Mammary epithelial cell (primary cell): ENCODE measurements at regions not wholly inside any gene's neighbourhood (a gene's known extent, or its start where the extent isn't known, plus 50 kb on each side); places are given as distances from the start of the nearest gene placed in this dataset.

Experiments
- CTCF ChIP-seq, 2 donors: IDR thresholded peaks in 1 of 2; conservative IDR thresholded peaks in 1 of 2; 2 replicates each; pipeline ENCODE4 v1.5.1; 2011 to 2012; ENCODE audit warnings: inconsistent platforms in 2 of 2, low read length in 2 of 2, mild to moderate bottlenecking in 2 of 2, control low read depth in 1 of 2, low read depth in 1 of 2; ENCODE audit not compliant: insufficient read depth in 1 of 2; ENCODE audit errors: extremely low read depth in 1 of 2
- EZH2 ChIP-seq: IDR thresholded peaks from 2 replicates; pipeline ENCODE4 v1.6.1; 2012; ENCODE audit warnings: low read length, inconsistent platforms, borderline replicate concordance

- no peak for TF ChIP-seq CTCF (conservative IDR thresholded peaks at IDR 0.05 in 1 of 2, IDR thresholded peaks at IDR 0.05 in 1 of 2; ENCODE audit: extremely low read depth in 1 of 2, insufficient read depth in 1 of 2, low read depth in 1 of 2, low read length in 2 of 2)
- TF ChIP-seq EZH2 = no peak
Observed at GRCh38 chr14:85799668-85800067, 269.7 kb downstream of the FLRT2 start.
